ENCODE measurements at regions not wholly inside any gene's neighbourhood (a gene's known extent, or its start where the extent isn't known, plus 50 kb on each side); places are given as distances from the start of the nearest gene placed in this dataset.

DNA sequence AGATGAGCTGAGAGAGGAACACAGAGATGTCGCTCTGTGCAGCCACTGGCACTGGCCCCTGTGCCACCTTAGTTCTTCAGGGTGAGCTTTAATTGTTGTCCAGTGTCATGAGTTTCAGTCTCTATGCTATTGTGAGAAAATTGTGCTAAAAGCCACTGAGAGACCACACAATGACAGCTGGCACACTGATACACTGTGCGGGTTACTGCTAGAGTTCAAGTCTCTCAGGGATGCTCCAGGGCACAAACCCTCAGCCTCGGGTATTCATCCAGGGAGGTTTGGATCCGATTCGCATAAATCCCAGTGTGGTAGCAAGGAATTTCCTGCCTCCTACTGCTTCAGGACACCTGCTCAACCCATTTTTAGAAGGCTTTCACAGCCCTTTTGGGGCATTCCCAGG, 68.1 kb upstream of the EDNRB start:
- DNase-seq, result no peak

DNA sequence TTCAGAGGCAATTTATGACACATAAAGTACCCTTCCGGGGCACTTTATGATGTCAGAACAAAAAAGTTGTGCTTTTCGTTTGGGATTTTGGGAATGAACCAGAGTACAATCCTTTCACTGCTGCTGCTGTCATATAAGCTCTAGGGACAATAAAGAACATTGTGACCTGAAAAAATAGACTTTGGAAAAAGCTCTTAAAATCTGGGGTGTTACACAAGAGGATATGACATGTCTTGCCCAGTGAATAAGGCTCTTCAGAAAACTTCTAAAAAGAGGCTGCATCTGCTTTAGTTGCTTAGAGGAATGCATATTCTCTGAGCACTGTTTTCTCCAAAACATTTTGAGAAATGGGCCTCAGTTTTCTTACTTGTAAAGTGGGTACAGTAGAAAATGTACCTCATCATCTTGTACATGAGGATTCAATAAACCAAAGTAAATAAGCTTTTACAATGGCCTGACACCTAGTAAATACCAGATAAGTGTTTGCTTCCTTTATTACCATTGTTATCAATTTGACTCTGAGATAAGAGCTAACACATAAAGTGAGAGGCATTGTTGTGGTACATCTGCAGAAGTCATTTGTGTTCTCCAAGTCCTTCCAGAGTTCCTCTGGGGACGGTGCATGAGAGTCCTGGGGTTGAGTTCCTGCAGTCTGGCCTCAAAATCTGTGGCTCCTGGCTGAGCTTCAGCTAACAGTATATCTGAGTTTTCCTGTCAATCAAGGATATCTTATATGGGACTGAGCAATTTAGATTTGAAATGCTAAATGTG, 67.4 kb upstream of the EDNRB start:
- no peak for DNase-seq

DNA sequence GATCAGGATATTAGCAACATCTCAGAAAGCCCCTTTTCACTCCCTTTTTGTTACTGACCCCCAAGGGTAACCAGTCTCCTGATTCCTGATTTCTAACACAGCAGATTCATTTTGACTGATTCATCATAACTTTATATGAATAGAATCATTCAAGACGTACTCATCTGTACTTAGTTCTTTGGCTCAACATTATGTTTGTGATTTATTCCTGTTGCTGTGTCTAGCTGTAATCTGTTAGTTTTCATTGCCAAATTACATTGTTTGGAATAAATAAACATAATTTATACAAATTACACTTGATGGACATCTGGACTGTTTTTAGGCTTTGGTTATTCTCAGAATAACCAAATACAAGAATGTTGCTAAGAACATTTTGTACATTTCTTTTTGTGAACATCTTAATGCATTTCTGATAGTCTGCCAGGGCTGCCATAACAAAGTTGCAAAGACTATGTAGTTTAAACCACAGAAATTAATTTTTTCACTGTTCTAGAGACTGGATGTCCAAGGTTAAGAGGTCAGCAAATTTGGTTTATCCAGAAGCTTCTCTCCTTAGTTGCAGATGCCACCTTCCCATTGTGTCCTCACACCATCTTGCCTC, 62.8 kb upstream of the EDNRB start:
- DNase-seq, result no peak

GRCh38 chr13:77980592-77980991, 62.0 kb upstream of the EDNRB start:
- no peak for DNase-seq

DNA sequence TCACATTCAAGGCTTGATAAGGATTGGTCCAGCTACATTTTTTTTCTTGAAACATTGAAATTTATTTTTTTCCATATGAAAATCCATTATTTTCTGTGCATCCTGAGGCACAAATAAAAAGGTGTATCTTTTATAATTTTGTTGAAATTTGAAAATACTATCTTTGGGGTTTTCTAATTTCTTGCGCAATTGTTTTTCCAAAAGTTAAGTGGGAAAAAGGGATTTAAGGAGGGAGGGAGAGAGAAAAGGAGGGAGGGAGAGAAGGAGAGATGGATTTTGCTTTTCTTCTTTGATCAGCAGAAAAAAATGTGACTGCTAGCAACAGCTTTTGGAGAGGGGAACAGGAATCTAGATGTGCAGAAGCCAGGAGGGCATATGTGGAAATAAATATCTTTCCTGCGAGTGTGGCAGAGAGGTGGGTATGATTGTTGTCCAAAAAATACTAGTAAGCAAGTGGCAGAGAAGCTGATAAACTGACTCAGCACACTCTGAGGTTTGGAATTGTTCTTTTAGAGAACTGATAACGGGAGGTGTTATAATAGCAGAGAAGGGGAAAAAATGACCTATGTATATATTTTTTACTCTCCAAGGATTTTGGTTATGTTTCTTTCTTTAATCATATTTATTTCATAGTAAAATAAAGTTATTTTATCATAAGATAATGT, 61.2 kb upstream of the EDNRB start:
- no peak for DNase-seq

DNA sequence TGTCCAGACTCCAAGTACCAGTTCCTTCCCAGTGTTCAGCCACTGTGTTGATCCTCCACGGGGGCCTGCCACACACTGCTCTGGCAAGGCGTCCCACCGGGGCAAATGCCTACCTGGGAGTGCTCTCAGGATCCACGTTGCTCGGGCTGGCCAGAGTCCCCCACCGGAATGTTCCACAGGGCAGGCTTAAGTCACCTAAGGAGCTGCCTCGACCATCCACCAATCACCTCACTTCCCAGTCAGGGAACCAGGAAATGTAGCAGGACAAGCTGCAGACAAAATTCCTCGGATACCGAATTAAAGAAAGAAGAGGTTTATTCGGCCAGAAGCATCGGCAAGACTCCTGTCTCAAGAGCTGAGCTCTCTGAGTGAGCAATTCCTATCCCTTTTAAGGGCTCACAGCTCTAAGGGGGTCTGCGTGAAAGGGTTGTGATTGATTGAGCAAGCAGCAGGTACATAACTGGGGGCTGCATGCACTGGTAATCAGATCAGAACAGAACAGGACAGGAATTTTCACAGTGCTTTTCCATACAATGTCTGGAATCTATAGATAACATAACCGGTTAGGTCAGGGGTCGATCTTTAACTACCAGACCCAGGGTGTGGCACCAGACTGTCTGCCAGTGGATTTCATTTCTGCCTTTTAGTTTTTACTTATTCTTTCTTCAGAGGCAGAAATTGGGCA, 56.9 kb upstream of the EDNRB start:
- DNase-seq, result no peak

- no peak for DNase-seq
Measured at GRCh38 chr13:77969299-77969698, 50.7 kb upstream of the EDNRB start.

Data from activated CD4-positive, alpha-beta T cell treated with anti-CD3 and anti-CD28 coated beads for 1 hour (primary cell).